ENCODE measurements at regions not wholly inside any gene's neighbourhood (a gene's known extent, or its start where the extent isn't known, plus 50 kb on each side); places are given as distances from the start of the nearest gene placed in this dataset.

DNA sequence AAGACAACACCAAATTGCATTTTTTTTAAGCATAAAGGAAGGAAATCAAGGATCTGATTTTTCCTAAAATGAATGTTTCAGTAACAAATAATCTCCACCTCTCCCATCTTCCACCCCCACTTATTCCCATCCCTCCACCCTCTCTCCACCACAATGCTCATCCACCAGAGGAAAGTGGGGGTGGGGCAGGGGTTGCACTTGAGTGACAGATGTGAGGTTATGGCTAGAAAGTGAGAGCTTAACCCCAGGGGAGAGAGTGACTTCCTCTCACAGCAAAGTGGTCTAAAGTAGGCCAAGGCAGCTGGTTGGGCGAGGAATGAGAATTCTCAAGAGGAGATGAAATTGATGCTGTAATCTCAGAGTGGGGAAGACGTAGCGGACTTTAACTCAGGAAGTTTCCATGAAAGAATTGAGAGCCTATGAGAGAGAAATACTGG, 104.7 kb downstream of the HNRNPLL start:
- Histone ChIP-seq H3K27me3 (no peaks in the 10 kb centered on the region), H3K9me3 (peaks cover 0 to 9% (median 0%) of the 10 kb centered on the region in 3 donors), H3K4me3 (no peak overlapping the region), H3K4me1 (peaks cover 12 to 67% (median 19%) of the 10 kb centered on the region in 3 donors), H3K27ac (peak overlapping the region in 2 of 4 donors; percentile 80), H3K36me3 (no peaks in the 10 kb centered on the region)
- TF ChIP-seq CTCF (IDR thresholded peaks at IDR 0.05): no peak
- no peak for TF ChIP-seq POLR2AphosphoS5 (IDR thresholded peaks at IDR 0.05)
- no peak for TF ChIP-seq POLR2A (IDR thresholded peaks at IDR 0.05)
- no peak for TF ChIP-seq EP300 (IDR thresholded peaks at IDR 0.05)
- no peak for ATAC-seq
- 68% methylated on average over 3 of the region's 3 CpGs; no CpG with 5 or more reads in 1 of the 2 donors for WGBS, 2 donors (ENCODE audit: low coverage in 1 of 2)

DNA sequence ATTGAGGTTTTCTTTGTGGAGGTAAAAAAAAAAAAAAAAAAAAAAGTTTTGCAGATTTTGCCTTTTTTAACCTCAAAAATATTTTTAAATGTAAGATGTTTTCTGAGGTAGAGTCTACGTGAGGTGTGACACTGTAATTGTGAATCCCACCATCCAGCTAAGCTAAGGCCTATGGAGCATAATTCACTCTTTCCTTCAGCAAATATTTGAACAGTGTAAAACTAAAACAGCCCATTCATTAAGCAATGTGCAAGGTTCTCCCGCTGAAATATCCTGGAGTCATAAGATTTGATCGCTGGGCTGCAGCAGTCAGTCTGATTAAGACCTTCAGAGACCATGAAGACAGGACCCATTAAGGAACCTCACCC, 105.1 kb downstream of the HNRNPLL start:
- Histone ChIP-seq H3K36me3 (no peaks in the 10 kb centered on the region), H3K9me3 (peaks cover 0 to 9% (median 0%) of the 10 kb centered on the region in 3 donors), H3K27ac (peak overlapping the region in 2 of 4 donors; percentile 80), H3K4me3 (no peak overlapping the region), H3K4me1 (peaks cover 12 to 67% (median 19%) of the 10 kb centered on the region in 3 donors), H3K27me3 (no peaks in the 10 kb centered on the region)
- no peak for ATAC-seq
- WGBS, 2 donors (ENCODE audit: low coverage in 1 of 2): 83 to 100% methylated on average over 2 to 3 of the region's 3 CpGs
- TF ChIP-seq POLR2AphosphoS5 (IDR thresholded peaks at IDR 0.05) (no peak), CTCF (IDR thresholded peaks at IDR 0.05) (no peak), EP300 (IDR thresholded peaks at IDR 0.05) (no peak), POLR2A (IDR thresholded peaks at IDR 0.05) (no peak)

- Histone ChIP-seq H3K36me3 (no peaks in the 10 kb centered on the region), H3K27me3 (no peaks in the 10 kb centered on the region), H3K27ac (peak overlapping the region in 2 of 4 donors; percentile 35 to 80), H3K9me3 (peaks cover 0 to 4% (median 0%) of the 10 kb centered on the region in 3 donors), H3K4me3 (no peak overlapping the region), H3K4me1 (peaks cover 12 to 67% (median 19%) of the 10 kb centered on the region in 3 donors)
- 45 to 53% methylated on average over 4 of the region's 8 CpGs for WGBS, 2 donors (ENCODE audit: low coverage in 1 of 2)
- TF ChIP-seq POLR2A (IDR thresholded peaks at IDR 0.05): no peak
- TF ChIP-seq CTCF (IDR thresholded peaks at IDR 0.05): no peak
- peak; percentile 47 for TF ChIP-seq POLR2AphosphoS5 (IDR thresholded peaks at IDR 0.05)
- no peak for TF ChIP-seq EP300 (IDR thresholded peaks at IDR 0.05)
- peak; percentile 43 for ATAC-seq
These were observed 105.6 kb downstream of the HNRNPLL start for GRCh38 chr2:38496927-38497669.

DNA sequence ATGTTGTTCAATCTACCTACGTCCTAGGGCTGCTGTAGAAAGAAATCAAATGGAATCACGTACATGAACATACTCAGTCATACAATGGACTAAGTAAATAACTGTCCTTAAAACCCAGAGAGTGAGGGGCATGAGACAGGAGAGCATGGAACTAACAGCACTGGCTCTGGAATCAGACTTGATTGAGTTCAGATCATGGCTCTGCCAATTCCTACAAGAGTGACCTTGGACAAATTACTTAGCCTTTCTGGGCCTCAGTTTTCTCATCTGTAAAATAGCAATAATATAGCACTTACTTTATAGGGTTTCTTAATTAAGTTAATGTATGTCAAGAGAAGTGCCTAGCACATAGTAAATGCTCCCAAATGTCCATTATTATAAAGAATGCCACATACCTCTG, 106.8 kb downstream of the HNRNPLL start:
- no peaks in the 10 kb centered on the region for H3K9me3 ChIP-seq
- H3K36me3 ChIP-seq: no peaks in the 10 kb centered on the region
- TF ChIP-seq POLR2AphosphoS5 (IDR thresholded peaks at IDR 0.05): no peak
- no peak for TF ChIP-seq POLR2A (IDR thresholded peaks at IDR 0.05)
- TF ChIP-seq EP300 (IDR thresholded peaks at IDR 0.05): no peak
- TF ChIP-seq CTCF (IDR thresholded peaks at IDR 0.05): no peak
- no peak for ATAC-seq
- no peaks in the 10 kb centered on the region for H3K27me3 ChIP-seq
- peaks cover 12 to 65% (median 19%) of the 10 kb centered on the region in 3 donors for H3K4me1 ChIP-seq
- H3K4me3 ChIP-seq: no peak overlapping the region
- peak overlapping the region in 1 of 4 donors; percentile 35 for H3K27ac ChIP-seq
- WGBS, 2 donors (ENCODE audit: low coverage in 1 of 2): 100% methylated on average over 1 to 2 of the region's 2 CpGs

DNA sequence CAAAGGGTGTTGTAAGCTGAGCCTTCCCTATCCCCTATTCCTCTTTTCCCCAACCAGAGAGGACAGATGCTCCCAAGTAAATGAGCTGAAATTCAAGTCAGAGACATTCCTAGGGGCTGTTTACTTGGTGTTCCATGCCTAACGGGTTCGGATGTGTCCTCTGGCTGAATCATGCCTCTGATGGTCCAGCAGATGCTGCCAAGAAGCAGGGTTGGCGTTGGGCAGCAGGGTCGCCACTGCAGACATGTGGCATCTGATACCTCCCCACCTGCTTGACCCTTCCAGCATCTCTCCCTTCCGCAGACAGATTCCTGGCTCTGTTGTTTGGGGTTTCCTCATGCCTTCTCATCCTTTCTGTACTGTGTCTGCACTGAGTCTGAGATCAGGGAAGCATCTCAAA, 108.3 kb downstream of the HNRNPLL start:
- H3K27me3 ChIP-seq: no peaks in the 10 kb centered on the region
- H3K27ac ChIP-seq: peak overlapping the region in 1 of 4 donors; percentile 32
- no peak for ATAC-seq
- TF ChIP-seq POLR2A (IDR thresholded peaks at IDR 0.05): no peak
- no peak for TF ChIP-seq EP300 (IDR thresholded peaks at IDR 0.05)
- 35 to 42% methylated on average over 2 to 4 of the region's 5 CpGs for WGBS, 2 donors (ENCODE audit: low coverage in 1 of 2)
- no peak overlapping the region for H3K4me3 ChIP-seq
- H3K9me3 ChIP-seq: no peaks in the 10 kb centered on the region
- peaks cover 4 to 50% (median 8%) of the 10 kb centered on the region in 3 donors for H3K4me1 ChIP-seq
- no peaks in the 10 kb centered on the region for H3K36me3 ChIP-seq

Data from gastroesophageal sphincter (tissue), 4 donors.